BLaER1 treated with 17β-estradiol and CSF1 and Interleukin-3, amounts not matched to agents 10 nM and 100 nM (cell line): ENCODE measurements at regions not wholly inside any gene's neighbourhood (a gene's known extent, or its start where the extent isn't known, plus 50 kb on each side); places are given as distances from the start of the nearest gene placed in this dataset.

ENCODE experiments used
- H3K27ac ChIP-seq, 11 experiments: shearing (Covaris generic); formaldehyde crosslinking; 2 replicates each; pipeline ENCODE4 v1.8.1; 2022
- H3K27me3 ChIP-seq, 11 experiments: shearing (Covaris generic); formaldehyde crosslinking; 2 replicates each; pipeline ENCODE4 v1.8.1; 2022
- H3K36me3 ChIP-seq, 11 experiments: shearing (Covaris generic); formaldehyde crosslinking; 2 replicates each; pipeline ENCODE4 v1.8.1; 2022
- H3K4me1 ChIP-seq, 10 experiments: shearing (Covaris generic); formaldehyde crosslinking; 2 replicates each; pipeline ENCODE4 v1.8.1; 2022
- H3K4me2 ChIP-seq, 11 experiments: shearing (Covaris generic); formaldehyde crosslinking; 2 replicates each; pipeline ENCODE4 v1.8.1; 2022
- H3K4me3 ChIP-seq, 10 experiments: shearing (Covaris generic); formaldehyde crosslinking; 2 replicates each; pipeline ENCODE4 v1.8.1; 2022
- H3K9ac ChIP-seq, 11 experiments: shearing (Covaris generic); formaldehyde crosslinking; 2 replicates each; pipeline ENCODE4 v1.8.1; 2022
- H3K9me3 ChIP-seq, 11 experiments: shearing (Covaris generic); formaldehyde crosslinking; replicated peaks in 1 of 11; 2 replicates each; pipeline ENCODE4 v1.8.1; 2022
- H4K20me1 ChIP-seq, 11 experiments: shearing (Covaris generic); formaldehyde crosslinking; 2 replicates each; pipeline ENCODE4 v1.8.1; 2022
- Cebpa-rat ChIP-seq, 11 experiments: shearing (Covaris generic); IDR thresholded peaks; 2 replicates each; pipeline ENCODE4 v1.8.1; 2022

DNA sequence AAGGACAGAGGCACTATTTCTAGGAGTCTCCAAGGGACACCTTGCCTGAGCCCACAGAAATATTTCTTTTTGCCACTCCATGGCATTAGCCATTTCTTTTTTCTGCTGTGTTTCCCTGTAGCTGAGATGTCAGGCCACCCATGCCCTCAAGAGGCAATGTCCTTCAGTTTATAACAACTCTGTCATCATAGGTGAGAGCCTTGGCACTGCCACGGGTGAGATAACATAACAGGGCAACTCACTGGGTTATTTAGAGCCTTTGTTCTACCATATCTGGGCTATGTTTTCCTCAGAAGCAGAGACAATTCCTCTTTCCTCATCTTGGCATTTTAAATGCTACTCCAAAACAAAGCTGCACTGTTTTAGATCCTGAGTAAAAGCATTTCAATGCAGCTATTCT lies 99.9 kb upstream of the MAOA start:
- Histone ChIP-seq H3K27ac (no peak overlapping the region), H3K36me3 (no peaks in the 10 kb centered on the region), H3K4me1 (peaks cover 0 to 6% (median 0%) of the 10 kb centered on the region in 10 experiments; a peak in 2 of 20 replicates), H4K20me1 (no peaks in the 10 kb centered on the region), H3K4me2 (no peak overlapping the region), H3K9me3 (no peaks in the 10 kb centered on the region), H3K27me3 (peaks cover 69 to 93% (median 84%) of the 10 kb centered on the region in 11 experiments), H3K9ac (no peak overlapping the region), H3K4me3 (no peak overlapping the region)
- no peak for TF ChIP-seq Cebpa-rat (IDR thresholded peaks at IDR 0.05)

DNA sequence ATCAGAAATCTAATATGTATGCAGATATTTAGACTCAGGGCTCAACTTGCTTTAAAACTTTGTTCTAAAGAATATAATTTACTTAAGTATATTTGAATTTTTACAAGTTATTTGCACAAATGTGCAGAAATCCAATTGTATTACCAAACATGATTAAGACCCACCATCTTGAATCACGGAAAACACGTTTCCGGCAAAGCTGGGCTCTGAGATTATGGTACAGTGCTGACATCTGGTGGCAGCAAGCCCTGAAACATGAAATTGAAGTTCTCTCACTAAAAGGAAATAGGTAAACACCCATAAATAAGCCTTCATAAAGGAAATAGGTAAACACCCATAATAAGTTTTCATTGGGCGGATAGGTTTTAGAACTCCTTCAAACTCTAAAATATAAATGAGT lies 98.3 kb upstream of the MAOA start:
- Histone ChIP-seq H3K4me2 (no peak overlapping the region), H3K9me3 (0 out of 22 replicates have a peak, but pooled peaks cover 0 to under 1% (median 0%) of the 10 kb centered on the region in 11 experiments), H3K27ac (no peak overlapping the region), H3K27me3 (peaks cover 69 to 93% (median 84%) of the 10 kb centered on the region in 11 experiments), H3K4me3 (no peak overlapping the region), H3K9ac (no peak overlapping the region), H4K20me1 (no peaks in the 10 kb centered on the region), H3K4me1 (peaks cover 0 to 6% (median 0%) of the 10 kb centered on the region in 10 experiments; a peak in 1 of 20 replicates), H3K36me3 (no peaks in the 10 kb centered on the region)
- TF ChIP-seq Cebpa-rat (IDR thresholded peaks at IDR 0.05), result no peak

DNA sequence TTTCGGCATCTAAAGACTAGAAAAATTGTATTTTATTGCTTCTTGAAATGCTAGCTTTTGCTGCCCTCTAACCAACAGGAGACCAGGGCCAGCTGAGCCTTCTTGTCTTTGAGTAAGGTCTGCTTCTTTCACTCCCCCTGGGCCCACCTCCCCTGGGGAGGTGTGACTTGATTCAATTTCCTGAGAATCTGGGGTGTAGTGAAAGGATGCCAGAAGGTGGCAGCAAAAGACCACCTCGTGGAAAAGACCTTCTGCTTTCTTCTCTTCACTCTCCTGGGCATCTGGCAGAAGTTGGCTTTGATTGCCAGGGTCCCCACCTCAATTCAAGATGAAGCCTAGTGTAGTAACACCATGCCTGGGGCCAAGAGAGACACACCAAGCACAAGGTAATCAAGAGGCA lies 96.5 kb upstream of the MAOA start:
- peaks cover 69 to 93% (median 84%) of the 10 kb centered on the region in 11 experiments for H3K27me3 ChIP-seq
- H3K27ac ChIP-seq, result no peak overlapping the region
- no peak overlapping the region for H3K4me3 ChIP-seq
- no peak overlapping the region for H3K4me2 ChIP-seq
- peaks cover 0 to 6% (median 0%) of the 10 kb centered on the region in 10 experiments; a peak in 1 of 20 replicates for H3K4me1 ChIP-seq
- H3K9me3 ChIP-seq, result peaks cover 0 to 5% (median 0%) of the 10 kb centered on the region in 11 experiments; a peak in 1 of 22 replicates
- no peak for TF ChIP-seq Cebpa-rat (IDR thresholded peaks at IDR 0.05)
- no peaks in the 10 kb centered on the region for H3K36me3 ChIP-seq
- no peak overlapping the region for H3K9ac ChIP-seq
- no peaks in the 10 kb centered on the region for H4K20me1 ChIP-seq

- TF ChIP-seq Cebpa-rat (IDR thresholded peaks at IDR 0.05), result no peak
- Histone ChIP-seq H3K9me3 (peaks cover 0 to 5% (median 0%) of the 10 kb centered on the region in 11 experiments; a peak in 1 of 22 replicates), H3K27me3 (peaks cover 68 to 93% (median 84%) of the 10 kb centered on the region in 11 experiments), H3K4me2 (no peak overlapping the region), H3K4me1 (peaks cover 0 to 6% (median 0%) of the 10 kb centered on the region in 10 experiments; a peak in 1 of 20 replicates), H3K4me3 (no peak overlapping the region), H3K9ac (no peak overlapping the region), H4K20me1 (no peaks in the 10 kb centered on the region), H3K27ac (no peak overlapping the region), H3K36me3 (no peaks in the 10 kb centered on the region)
Measured at GRCh38 chrX:43560247-43560946, 95.7 kb upstream of the MAOA start.

GRCh38 chrX:43562372-43562771 lies 93.7 kb upstream of the MAOA start:
- no peaks in the 10 kb centered on the region for H4K20me1 ChIP-seq
- no peak overlapping the region for H3K4me3 ChIP-seq
- H3K27ac ChIP-seq, result no peak overlapping the region
- no peak overlapping the region for H3K4me2 ChIP-seq
- no peaks in the 10 kb centered on the region for H3K36me3 ChIP-seq
- H3K9me3 ChIP-seq, result peaks cover 0 to 5% (median 0%) of the 10 kb centered on the region in 11 experiments; a peak in 1 of 22 replicates
- H3K4me1 ChIP-seq, result peaks cover 0 to 6% (median 0%) of the 10 kb centered on the region in 10 experiments; a peak in 1 of 20 replicates
- H3K27me3 ChIP-seq, result peaks cover 67 to 92% (median 83%) of the 10 kb centered on the region in 11 experiments
- no peak for TF ChIP-seq Cebpa-rat (IDR thresholded peaks at IDR 0.05)
- H3K9ac ChIP-seq, result no peak overlapping the region

GRCh38 chrX:43564953-43565352 lies 91.1 kb upstream of the MAOA start:
- H3K36me3 ChIP-seq, result no peaks in the 10 kb centered on the region
- H3K4me1 ChIP-seq, result no peaks in the 10 kb centered on the region
- H3K27ac ChIP-seq, result no peak overlapping the region
- TF ChIP-seq Cebpa-rat (IDR thresholded peaks at IDR 0.05), result no peak
- 0 out of 22 replicates have a peak, but pooled peaks cover 0 to 4% (median 0%) of the 10 kb centered on the region in 11 experiments for H4K20me1 ChIP-seq
- no peak overlapping the region for H3K4me3 ChIP-seq
- peaks cover 0 to 5% (median 0%) of the 10 kb centered on the region in 11 experiments; a peak in 1 of 22 replicates for H3K9me3 ChIP-seq
- H3K9ac ChIP-seq, result no peak overlapping the region
- peaks cover 70 to 100% (median 96%) of the 10 kb centered on the region in 11 experiments for H3K27me3 ChIP-seq
- H3K4me2 ChIP-seq, result no peak overlapping the region

DNA sequence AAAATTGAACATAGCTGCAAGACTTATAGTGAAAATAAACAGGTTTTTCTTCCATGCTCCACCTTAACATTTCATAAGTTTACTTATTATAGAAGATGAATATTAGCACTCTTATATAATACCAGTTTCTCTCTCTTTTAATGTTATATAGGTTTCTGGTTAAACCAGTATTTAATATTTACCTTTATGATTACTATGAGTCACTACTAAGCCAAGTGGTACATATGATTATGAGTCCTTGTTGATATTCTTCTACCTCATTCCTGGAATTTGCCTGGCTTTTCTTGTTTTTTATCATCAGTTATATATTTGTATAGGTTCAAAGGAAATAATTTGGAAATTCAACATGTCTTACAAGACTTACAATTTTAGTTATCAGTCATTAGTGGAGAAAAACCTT lies 89.9 kb upstream of the MAOA start:
- Histone ChIP-seq H3K4me2 (no peak overlapping the region), H3K4me1 (no peaks in the 10 kb centered on the region), H3K27ac (no peak overlapping the region), H3K27me3 (peaks cover 74 to 100% (median 96%) of the 10 kb centered on the region in 11 experiments), H3K9me3 (peaks cover 0 to 5% (median 0%) of the 10 kb centered on the region in 11 experiments; a peak in 1 of 22 replicates), H3K9ac (no peak overlapping the region), H4K20me1 (0 out of 22 replicates have a peak, but pooled peaks cover 0 to 4% (median 0%) of the 10 kb centered on the region in 11 experiments), H3K4me3 (no peak overlapping the region), H3K36me3 (no peaks in the 10 kb centered on the region)
- TF ChIP-seq Cebpa-rat (IDR thresholded peaks at IDR 0.05), result no peak

- no peak for TF ChIP-seq Cebpa-rat (IDR thresholded peaks at IDR 0.05)
- H3K4me2 ChIP-seq, result no peak overlapping the region
- H3K9ac ChIP-seq, result no peak overlapping the region
- H3K4me3 ChIP-seq, result no peak overlapping the region
- H3K27ac ChIP-seq, result no peak overlapping the region
- H3K27me3 ChIP-seq, result peaks cover 53 to 81% (median 76%) of the 10 kb centered on the region in 11 experiments
- H3K36me3 ChIP-seq, result no peaks in the 10 kb centered on the region
- H3K4me1 ChIP-seq, result peaks cover 0 to 5% (median 0%) of the 10 kb centered on the region in 10 experiments; a peak in 1 of 20 replicates
- no peaks in the 10 kb centered on the region for H3K9me3 ChIP-seq
- H4K20me1 ChIP-seq, result no peaks in the 10 kb centered on the region
Measured at GRCh38 chrX:43573441-43574015, 82.6 kb upstream of the MAOA start.

DNA sequence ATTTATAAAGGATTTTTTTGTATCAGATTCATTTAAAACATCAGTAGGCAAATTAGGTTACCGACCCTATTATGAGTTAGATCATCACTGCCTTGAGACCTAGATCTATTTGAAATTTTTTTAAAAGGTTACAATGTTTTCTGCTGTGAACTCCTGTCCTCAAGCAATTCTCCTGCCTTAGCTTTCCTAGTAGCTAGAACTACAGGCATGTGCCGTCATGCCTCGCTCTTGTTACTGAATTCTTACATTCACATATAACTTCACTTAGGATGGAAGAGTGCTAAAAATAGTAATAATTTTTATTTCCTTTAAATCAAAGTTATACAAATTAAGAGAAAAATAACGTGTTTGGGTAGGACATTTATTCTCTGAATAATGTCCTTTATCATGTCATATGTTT lies 75.5 kb upstream of the MAOA start:
- H3K9me3 ChIP-seq, result no peaks in the 10 kb centered on the region
- H3K27ac ChIP-seq, result no peak overlapping the region
- no peak for TF ChIP-seq Cebpa-rat (IDR thresholded peaks at IDR 0.05)
- H3K36me3 ChIP-seq, result no peaks in the 10 kb centered on the region
- H3K27me3 ChIP-seq, result peaks cover 39 to 91% (median 83%) of the 10 kb centered on the region in 11 experiments
- H3K4me3 ChIP-seq, result no peak overlapping the region
- H3K4me1 ChIP-seq, result peaks cover 0 to 5% (median 0%) of the 10 kb centered on the region in 10 experiments; a peak in 1 of 20 replicates
- H3K4me2 ChIP-seq, result no peak overlapping the region
- H3K9ac ChIP-seq, result no peak overlapping the region
- H4K20me1 ChIP-seq, result no peaks in the 10 kb centered on the region; a peak in 2 of 22 replicates
